ENCODE measurements at regions not wholly inside any gene's neighbourhood (a gene's known extent, or its start where the extent isn't known, plus 50 kb on each side); places are given as distances from the start of the nearest gene placed in this dataset.

GRCh38 chr6:15957655-15958169 lies 171.2 kb upstream of the MYLIP start:
- no peak for TF ChIP-seq CTCF (IDR thresholded peaks at IDR 0.05)
- TF ChIP-seq POLR2A (IDR thresholded peaks at IDR 0.05): no peak

Data from right lobe of liver (tissue), 4 donors.